ENCODE measurements at regions not wholly inside any gene's neighbourhood (a gene's known extent, or its start where the extent isn't known, plus 50 kb on each side); places are given as distances from the start of the nearest gene placed in this dataset.

GRCh38 chr9:118836891-118837290 is 532.3 kb downstream of the BRINP1 start:
- TF ChIP-seq CTCF (conservative IDR thresholded peaks at IDR 0.05 in 1 of 2, IDR thresholded peaks at IDR 0.05 in 1 of 2; ENCODE audit: low read depth in 1 of 2, low read length in 2 of 2), result no peak
- TF ChIP-seq EZH2 (IDR thresholded peaks at IDR 0.05; ENCODE audit: low read length, missing control alignments), result no peak
